Stimulated activated naive B cell treated with anti-CD40 and anti-IgM and Interleukin-4, amounts not matched to agents 10 μg/mL and 1 μg/mL and 100 μg/mL, for 72 hours (primary cell): ENCODE measurements at regions not wholly inside any gene's neighbourhood (a gene's known extent, or its start where the extent isn't known, plus 50 kb on each side); places are given as distances from the start of the nearest gene placed in this dataset.

Source experiments
- ATAC-seq, 2 donors: fragments of 150-1000 bp; cut with Tn5 transposase; replicated peaks; 2 replicates each; pipeline ENCODE4 v1.10.0; 2021; ENCODE audit warnings: moderate library complexity in 1 of 2
- DNase-seq: peaks from one replicate; pipeline ENCODE4 v3.0.0; 2021
- H3K27ac Mint-ChIP-seq: one replicate; pipeline ENCODE4 v1.8.0; 2022; ENCODE audit warnings: mild to moderate bottlenecking, mixed read lengths
- H3K27me3 Mint-ChIP-seq, 2 donors: one replicate each; pipeline ENCODE4 v1.8.0; 2022; ENCODE audit warnings: mixed read lengths in 2 of 2
- H3K36me3 Mint-ChIP-seq, 2 donors: one replicate each; pipeline ENCODE4 v1.8.0; 2022; ENCODE audit warnings: mixed read lengths in 2 of 2, mild to moderate bottlenecking in 1 of 2
- H3K4me1 Mint-ChIP-seq, 2 donors: one replicate each; pipeline ENCODE4 v1.8.0; 2022; ENCODE audit warnings: mixed read lengths in 2 of 2, mild to moderate bottlenecking in 1 of 2
- H3K4me3 Mint-ChIP-seq, 2 donors: one replicate each; pipeline ENCODE4 v1.8.0; 2022; ENCODE audit warnings: mild to moderate bottlenecking in 2 of 2, mixed read lengths in 2 of 2, moderate library complexity in 1 of 2
- H3K9me3 Mint-ChIP-seq, 2 donors: one replicate each; pipeline ENCODE4 v1.8.0; 2022; ENCODE audit warnings: mixed read lengths in 2 of 2, mild to moderate bottlenecking in 1 of 2

DNA sequence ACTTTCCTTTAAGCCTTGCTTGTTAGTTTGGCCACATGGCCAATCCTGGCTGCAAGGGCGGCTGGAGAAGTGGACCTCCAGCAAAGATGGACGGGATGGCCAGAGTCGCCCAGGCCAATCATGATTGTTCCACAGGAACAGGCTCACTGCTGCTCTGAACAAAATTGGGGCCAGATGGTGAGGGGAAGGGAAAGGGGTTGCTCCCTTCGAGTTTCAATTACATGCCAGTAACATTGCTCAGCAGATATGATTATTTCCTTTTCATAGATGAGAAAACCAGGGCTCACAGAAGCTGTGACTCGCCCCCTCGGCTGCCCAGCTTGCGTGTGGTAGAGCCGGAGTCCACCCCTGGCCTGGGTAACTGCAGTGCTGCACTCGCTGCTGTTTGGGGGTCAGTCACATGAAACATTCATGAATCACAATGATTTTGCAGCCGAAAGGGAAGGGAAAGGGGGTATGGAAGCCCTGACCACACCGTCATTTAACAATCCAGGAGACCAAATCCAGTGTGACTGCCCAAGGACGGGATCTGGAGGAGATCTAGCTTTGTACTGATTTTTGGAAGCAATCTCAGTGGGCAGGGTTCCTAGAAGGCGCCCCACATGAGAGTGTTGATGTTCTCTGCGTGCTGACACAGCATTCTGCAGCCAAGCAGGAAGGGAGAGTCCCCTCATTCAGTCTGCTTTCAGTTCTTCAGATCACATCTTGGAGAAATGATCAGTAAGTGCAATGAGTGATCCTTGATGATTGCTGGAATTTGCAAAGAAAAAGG, 77.3 kb upstream of the MSX1 start:
- Mint-ChIP-seq H3K27ac (no peak overlapping the region), H3K9me3 (peaks cover 0 to 7% of the 10 kb centered on the region in 2 donors), H3K4me1 (peaks cover 3 to 7% of the 10 kb centered on the region in 2 donors), H3K4me3 (no peak overlapping the region), H3K36me3 (peaks cover 0 to 4% of the 10 kb centered on the region in 2 donors), H3K27me3 (peaks cover 4 to 7% of the 10 kb centered on the region in 2 donors)
- DNase-seq (no peak), ATAC-seq (peak; percentile 43 to 62)

DNA sequence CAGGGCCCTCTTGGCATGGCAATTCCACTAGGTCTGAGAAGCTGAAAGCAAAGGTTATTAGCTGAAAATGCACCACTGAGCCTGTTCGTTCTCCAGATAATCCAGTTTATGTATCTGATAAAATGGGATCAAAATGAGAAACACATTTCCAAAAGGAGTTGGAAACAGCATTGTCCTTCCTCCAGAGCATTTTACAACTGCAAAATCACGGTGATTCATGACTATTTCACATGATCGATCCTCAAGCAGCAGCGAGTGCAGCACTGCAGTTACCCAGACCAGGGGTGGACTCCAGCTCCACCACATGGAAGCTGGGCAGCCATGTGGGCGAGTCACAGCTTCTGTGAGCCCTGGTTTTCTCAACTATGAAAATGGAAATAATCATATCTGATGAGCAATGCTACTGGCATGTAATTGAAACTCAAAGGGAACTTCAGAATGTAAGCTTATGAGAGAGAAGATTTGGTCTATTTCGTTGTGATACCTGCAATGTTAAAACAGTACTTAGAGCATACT, 78.7 kb upstream of the MSX1 start:
- H3K4me3 Mint-ChIP-seq: no peak overlapping the region
- H3K27ac Mint-ChIP-seq: no peak overlapping the region
- peaks cover 0 to 9% of the 10 kb centered on the region in 2 donors for H3K36me3 Mint-ChIP-seq
- H3K27me3 Mint-ChIP-seq: peaks cover 7% of the 10 kb centered on the region in 2 donors
- DNase-seq (no peak), ATAC-seq (no peak)
- H3K9me3 Mint-ChIP-seq: peaks cover 0 to 2% of the 10 kb centered on the region in 2 donors
- H3K4me1 Mint-ChIP-seq: peaks cover 3 to 7% of the 10 kb centered on the region in 2 donors

DNA sequence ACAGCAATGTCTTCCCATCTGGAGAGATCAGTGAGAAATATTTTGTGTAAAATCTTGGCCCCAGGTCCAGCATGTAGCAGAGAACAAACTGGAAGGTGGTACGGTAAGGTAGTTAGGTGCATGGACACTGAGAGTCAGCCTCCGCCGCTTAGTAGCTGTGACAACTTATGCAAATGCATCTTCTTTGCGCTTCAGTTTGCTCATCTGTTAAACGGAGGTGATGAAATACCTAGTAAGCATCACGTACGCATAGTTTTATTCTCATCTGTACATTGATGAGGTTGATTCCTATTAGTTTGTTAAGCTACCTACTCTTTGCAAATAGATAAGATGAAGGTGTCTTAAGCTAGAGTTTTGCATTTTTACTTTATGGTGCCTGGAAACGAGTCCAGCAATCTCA, 80.0 kb upstream of the MSX1 start:
- ATAC-seq (no peak), DNase-seq (no peak)
- Mint-ChIP-seq H3K9me3 (peaks cover 0 to 2% of the 10 kb centered on the region in 2 donors), H3K27ac (no peak overlapping the region), H3K36me3 (peaks cover 0 to 9% of the 10 kb centered on the region in 2 donors), H3K4me1 (peaks cover 3 to 7% of the 10 kb centered on the region in 2 donors), H3K4me3 (no peak overlapping the region), H3K27me3 (peaks cover 7% of the 10 kb centered on the region in 2 donors)

DNA sequence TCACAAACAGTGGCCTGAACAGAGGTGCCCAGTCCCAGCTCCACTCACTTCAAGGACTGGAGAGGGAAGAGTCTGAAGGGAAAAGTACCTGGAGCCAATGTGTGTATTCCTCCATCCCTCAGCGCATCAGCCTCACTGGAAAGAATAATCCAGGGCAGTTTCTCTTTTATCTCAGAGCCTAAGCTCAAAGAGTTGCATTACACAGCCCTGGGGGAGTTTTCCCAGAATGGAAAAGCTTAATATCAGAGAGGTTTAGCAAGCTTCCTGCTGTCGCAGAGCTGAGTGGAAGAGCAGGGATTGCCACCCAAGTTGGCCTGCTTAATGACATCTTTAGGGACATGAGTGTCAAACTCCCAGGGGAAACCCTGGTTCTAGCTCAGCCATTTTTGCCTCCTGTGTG, 80.4 kb upstream of the MSX1 start:
- Mint-ChIP-seq H3K4me1 (peaks cover 3 to 7% of the 10 kb centered on the region in 2 donors), H3K4me3 (no peak overlapping the region), H3K9me3 (peaks cover 0 to 2% of the 10 kb centered on the region in 2 donors), H3K27me3 (peaks cover 7% of the 10 kb centered on the region in 2 donors), H3K36me3 (peaks cover 0 to 9% of the 10 kb centered on the region in 2 donors), H3K27ac (no peak overlapping the region)
- ATAC-seq (no peak), DNase-seq (no peak)

DNA sequence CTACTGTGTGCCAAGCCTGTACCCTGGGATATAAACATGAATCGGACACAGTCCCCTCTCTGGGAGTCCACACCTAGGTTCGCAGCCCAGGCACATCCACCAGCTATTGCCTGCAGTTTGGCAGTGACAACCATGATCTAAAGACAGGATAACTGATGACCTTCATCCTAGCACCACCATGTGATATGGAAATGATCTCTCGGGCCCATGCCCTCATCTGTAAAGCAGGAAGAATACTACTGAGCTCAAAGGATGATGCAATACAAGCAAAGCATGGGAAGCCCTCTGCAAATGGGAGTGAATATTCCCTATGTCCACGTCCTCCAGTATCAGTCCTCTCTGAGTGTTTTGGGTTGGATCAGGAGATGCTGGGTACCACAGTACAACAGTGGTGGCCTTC, 80.9 kb upstream of the MSX1 start:
- ATAC-seq (no peak), DNase-seq (no peak)
- Mint-ChIP-seq H3K36me3 (peaks cover 0 to 9% of the 10 kb centered on the region in 2 donors), H3K27me3 (peaks cover 7% of the 10 kb centered on the region in 2 donors), H3K4me1 (peaks cover 3 to 7% of the 10 kb centered on the region in 2 donors), H3K4me3 (no peak overlapping the region), H3K9me3 (peaks cover 0 to 2% of the 10 kb centered on the region in 2 donors), H3K27ac (no peak overlapping the region)

DNA sequence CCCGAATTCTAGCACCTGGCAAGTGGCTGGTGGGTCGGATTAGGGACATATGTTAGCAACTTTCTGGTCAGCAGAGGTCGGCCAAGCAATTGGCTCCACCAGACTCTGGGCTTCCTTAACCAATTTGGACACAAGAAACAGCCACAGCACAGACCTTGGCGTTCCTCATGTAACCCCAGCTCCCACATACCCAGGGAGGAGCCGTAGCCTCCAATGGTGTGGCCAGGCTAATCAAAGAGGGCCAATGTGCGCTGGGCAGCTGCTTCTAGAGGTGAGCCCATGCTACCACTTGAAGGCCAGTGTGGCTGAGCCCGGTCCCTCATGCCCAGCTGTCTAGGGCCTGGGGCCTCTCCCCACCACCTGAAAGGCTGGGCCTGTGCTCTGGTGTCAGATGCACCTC, 82.5 kb upstream of the MSX1 start:
- H3K4me1 Mint-ChIP-seq: peaks cover 0 to 1% of the 10 kb centered on the region in 2 donors
- no peak overlapping the region for H3K27ac Mint-ChIP-seq
- H3K36me3 Mint-ChIP-seq: peaks cover 0 to 9% of the 10 kb centered on the region in 2 donors
- H3K4me3 Mint-ChIP-seq: no peak overlapping the region
- ATAC-seq: no peak
- H3K9me3 Mint-ChIP-seq: peaks cover 0 to 2% of the 10 kb centered on the region in 2 donors
- H3K27me3 Mint-ChIP-seq: peaks cover 7% of the 10 kb centered on the region in 2 donors
- DNase-seq: no peak

DNA sequence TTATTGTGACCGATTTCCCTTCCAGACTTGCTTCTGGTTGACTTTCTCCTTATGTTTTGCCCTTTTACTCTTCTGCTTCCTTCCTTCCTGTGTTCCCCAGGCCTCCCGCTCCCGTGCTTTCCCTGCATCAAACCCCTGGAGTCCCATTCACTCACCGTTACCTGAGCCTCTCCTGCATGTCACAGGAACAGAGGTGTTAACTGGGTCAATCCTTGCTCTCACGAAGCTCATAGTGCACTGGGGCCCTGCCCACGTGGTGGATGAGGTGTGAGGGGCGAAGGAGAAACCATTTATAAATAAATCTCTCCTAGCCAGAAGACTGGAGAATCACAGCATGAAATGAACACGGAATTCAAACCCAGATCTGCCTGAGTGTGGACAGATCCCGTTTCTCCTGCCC, 83.1 kb upstream of the MSX1 start:
- ATAC-seq (no peak), DNase-seq (no peak)
- H3K27ac Mint-ChIP-seq: no peak overlapping the region
- peaks cover 0 to 2% of the 10 kb centered on the region in 2 donors for H3K9me3 Mint-ChIP-seq
- peaks cover 0 to 9% of the 10 kb centered on the region in 2 donors for H3K36me3 Mint-ChIP-seq
- H3K27me3 Mint-ChIP-seq: peaks cover 7% of the 10 kb centered on the region in 2 donors
- H3K4me3 Mint-ChIP-seq: no peak overlapping the region
- no peaks in the 10 kb centered on the region for H3K4me1 Mint-ChIP-seq

DNA sequence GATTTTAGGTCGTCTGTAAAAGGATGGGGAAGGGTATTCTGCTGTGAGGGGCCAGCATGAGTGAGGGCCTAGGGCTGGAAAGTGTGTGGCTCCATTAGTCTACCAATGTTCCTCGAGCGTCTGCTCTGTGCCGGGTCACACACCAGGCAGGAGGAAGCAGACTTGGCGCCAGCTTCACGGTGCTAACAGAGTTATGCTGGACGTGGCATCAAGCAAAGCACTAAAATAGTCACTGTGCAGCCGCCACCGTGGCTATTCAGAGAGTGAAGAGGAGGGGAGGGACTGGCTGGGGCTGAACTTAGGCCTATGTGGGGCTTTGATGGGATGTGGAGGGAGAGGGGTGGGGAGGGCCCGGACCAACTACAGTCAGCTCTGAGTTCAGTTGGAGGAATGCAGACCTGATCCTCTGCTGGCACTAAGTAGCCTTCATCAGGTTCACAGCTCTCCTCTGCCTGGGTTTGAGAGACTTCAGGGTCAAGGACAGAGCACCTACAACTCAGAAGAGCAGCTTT, 83.9 kb upstream of the MSX1 start:
- peaks cover 0 to 9% of the 10 kb centered on the region in 2 donors for H3K36me3 Mint-ChIP-seq
- ATAC-seq (no peak), DNase-seq (no peak)
- peaks cover 7% of the 10 kb centered on the region in 2 donors for H3K27me3 Mint-ChIP-seq
- H3K9me3 Mint-ChIP-seq: peaks cover 0 to 2% of the 10 kb centered on the region in 2 donors
- no peaks in the 10 kb centered on the region for H3K4me1 Mint-ChIP-seq
- H3K4me3 Mint-ChIP-seq: no peak overlapping the region
- no peak overlapping the region for H3K27ac Mint-ChIP-seq

DNA sequence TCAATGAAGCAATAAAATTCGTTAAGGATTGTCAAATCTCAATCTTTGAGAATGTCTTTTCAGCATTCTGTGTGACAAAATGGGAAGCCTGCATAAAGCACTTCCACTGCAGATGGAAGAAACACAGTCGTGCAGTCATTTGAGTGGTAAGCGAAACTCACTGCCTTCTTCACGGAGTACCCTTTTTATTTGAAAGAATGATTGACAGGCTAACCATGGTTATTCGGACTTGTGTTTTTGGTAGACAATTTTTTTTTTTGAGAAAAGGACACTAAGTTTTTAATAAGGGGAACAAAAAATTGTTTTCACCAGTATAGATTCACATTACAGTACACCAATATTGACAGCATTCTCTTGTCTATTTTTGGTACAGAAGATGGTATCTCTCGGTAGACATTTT, 86.9 kb upstream of the MSX1 start:
- DNase-seq (no peak), ATAC-seq (no peak)
- Mint-ChIP-seq H3K4me1 (no peaks in the 10 kb centered on the region), H3K27ac (no peak overlapping the region), H3K9me3 (no peaks in the 10 kb centered on the region), H3K27me3 (peaks cover 0 to 4% of the 10 kb centered on the region in 2 donors), H3K36me3 (peaks cover 0 to 6% of the 10 kb centered on the region in 2 donors), H3K4me3 (no peak overlapping the region)

DNA sequence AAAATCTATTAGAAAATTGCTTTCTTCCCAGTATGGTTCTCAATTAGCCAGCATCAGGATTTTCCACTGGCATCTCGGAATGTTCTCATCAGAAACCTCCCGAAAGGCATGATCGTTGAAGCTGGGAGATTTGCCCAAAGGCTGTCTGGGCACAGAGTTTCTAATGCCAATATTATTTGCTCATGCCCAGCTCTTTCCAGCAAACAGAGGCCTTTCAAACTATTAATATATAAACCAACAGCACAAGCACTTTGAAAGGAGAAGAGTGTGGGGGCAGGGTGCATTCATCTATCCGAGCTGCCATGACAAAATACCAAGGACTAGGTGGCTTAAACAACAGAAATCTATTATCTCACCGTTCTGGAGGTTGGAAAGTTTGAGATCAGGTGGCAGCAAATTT, 88.3 kb upstream of the MSX1 start:
- Mint-ChIP-seq H3K4me1 (no peaks in the 10 kb centered on the region), H3K27me3 (peaks cover 3 to 8% of the 10 kb centered on the region in 2 donors), H3K36me3 (peaks cover 1 to 7% of the 10 kb centered on the region in 2 donors), H3K27ac (no peak overlapping the region), H3K9me3 (peaks cover 2 to 4% of the 10 kb centered on the region in 2 donors), H3K4me3 (no peak overlapping the region)
- ATAC-seq (no peak), DNase-seq (no peak)

DNA sequence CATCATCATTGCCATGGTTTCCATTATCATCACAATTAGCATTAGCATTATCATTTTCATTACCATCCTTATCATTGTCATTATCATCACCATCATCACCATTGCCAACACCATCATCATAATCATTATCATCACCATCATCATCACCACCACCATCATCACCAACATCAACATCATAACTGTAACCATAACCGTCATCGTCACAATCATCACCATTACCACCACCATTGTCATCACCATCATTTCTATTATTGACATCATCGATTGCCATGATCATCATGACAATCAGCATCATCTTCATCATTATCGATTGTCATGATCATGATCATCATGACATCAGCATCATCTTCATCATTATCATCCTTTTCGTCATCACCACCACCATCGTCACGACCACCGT, 88.9 kb upstream of the MSX1 start:
- H3K27me3 Mint-ChIP-seq: peaks cover 9 to 13% of the 10 kb centered on the region in 2 donors
- H3K36me3 Mint-ChIP-seq: peaks cover 2 to 9% of the 10 kb centered on the region in 2 donors
- no peak overlapping the region for H3K4me3 Mint-ChIP-seq
- ATAC-seq: no peak
- no peak for DNase-seq
- H3K4me1 Mint-ChIP-seq: no peaks in the 10 kb centered on the region
- H3K27ac Mint-ChIP-seq: no peak overlapping the region
- peaks cover 2 to 4% of the 10 kb centered on the region in 2 donors for H3K9me3 Mint-ChIP-seq

DNA sequence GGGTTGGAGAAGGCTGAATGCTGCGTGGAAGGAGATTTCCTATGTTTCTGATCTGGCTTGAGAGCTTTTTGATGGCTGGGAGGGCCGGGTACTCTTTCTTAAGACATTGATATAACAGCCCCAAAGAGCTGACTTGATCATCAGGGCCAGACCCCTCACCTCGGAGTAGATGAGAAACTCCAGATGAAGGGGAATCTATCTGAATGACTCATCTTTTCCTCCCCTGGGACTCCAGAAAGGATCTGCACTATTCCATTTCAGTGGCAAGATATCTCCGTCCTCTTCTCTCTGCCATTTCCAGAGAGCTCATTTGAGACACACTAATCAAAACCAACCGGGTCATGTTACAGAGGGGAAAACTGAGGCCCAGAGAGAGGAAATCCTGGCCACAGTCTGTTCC, 92.9 kb upstream of the MSX1 start:
- no peak overlapping the region for H3K4me3 Mint-ChIP-seq
- DNase-seq (no peak), ATAC-seq (no peak)
- peaks cover 9 to 20% of the 10 kb centered on the region in 2 donors for H3K36me3 Mint-ChIP-seq
- no peak overlapping the region for H3K27ac Mint-ChIP-seq
- peaks cover 14 to 23% of the 10 kb centered on the region in 2 donors for H3K4me1 Mint-ChIP-seq
- peaks cover 24 to 27% of the 10 kb centered on the region in 2 donors for H3K27me3 Mint-ChIP-seq
- peaks cover 2 to 4% of the 10 kb centered on the region in 2 donors for H3K9me3 Mint-ChIP-seq

DNA sequence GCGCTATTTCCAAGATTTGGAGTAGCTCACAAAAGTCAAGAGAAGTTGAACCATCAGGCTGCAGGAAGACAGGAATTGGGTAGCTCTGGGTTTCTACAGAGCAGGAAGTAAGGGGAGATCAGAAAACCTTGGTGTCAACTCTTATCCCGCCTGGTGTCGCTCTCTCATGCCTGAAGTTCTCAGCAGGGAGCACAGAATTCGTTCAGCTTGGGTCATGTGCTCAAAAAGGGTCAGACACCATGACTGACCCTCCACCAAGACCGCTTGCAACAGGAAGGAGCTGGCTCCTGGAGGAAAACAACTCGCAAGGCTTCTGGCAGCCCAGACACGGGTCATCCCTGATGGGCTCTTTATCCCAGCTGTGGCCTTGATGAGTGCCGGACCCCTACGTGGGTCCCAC, 93.7 kb upstream of the MSX1 start:
- Mint-ChIP-seq H3K4me3 (no peak overlapping the region), H3K27me3 (peaks cover 24 to 27% of the 10 kb centered on the region in 2 donors), H3K27ac (no peak overlapping the region), H3K4me1 (peaks cover 14 to 23% of the 10 kb centered on the region in 2 donors), H3K36me3 (peaks cover 9 to 20% of the 10 kb centered on the region in 2 donors), H3K9me3 (peaks cover 2 to 4% of the 10 kb centered on the region in 2 donors)
- ATAC-seq (no peak), DNase-seq (no peak)

DNA sequence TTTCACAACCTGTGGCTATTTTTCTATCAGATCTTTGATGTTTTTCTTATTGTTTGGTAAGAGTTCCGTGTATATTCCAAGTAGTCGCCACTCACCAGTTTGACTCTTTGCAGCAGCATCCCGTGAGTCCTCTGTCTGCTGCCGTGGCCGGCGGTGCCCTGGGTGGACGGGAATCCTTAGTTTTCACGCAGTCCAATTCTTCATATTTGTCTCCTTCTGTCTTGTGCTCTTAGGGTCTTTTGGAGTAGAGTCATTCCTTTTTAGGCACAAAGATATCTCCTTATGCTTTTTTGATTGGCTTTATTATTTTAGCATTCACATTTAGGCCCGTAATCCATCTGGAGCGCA, 94.9 kb upstream of the MSX1 start:
- H3K4me1 Mint-ChIP-seq: peaks cover 14 to 23% of the 10 kb centered on the region in 2 donors
- no peak overlapping the region for H3K27ac Mint-ChIP-seq
- peaks cover 2 to 4% of the 10 kb centered on the region in 2 donors for H3K9me3 Mint-ChIP-seq
- peaks cover 9 to 20% of the 10 kb centered on the region in 2 donors for H3K36me3 Mint-ChIP-seq
- H3K27me3 Mint-ChIP-seq: peaks cover 24 to 27% of the 10 kb centered on the region in 2 donors
- DNase-seq (no peak), ATAC-seq (no peak)
- no peak overlapping the region for H3K4me3 Mint-ChIP-seq
